ENCODE measurements at regions not wholly inside any gene's neighbourhood (a gene's known extent, or its start where the extent isn't known, plus 50 kb on each side); places are given as distances from the start of the nearest gene placed in this dataset.

DNA sequence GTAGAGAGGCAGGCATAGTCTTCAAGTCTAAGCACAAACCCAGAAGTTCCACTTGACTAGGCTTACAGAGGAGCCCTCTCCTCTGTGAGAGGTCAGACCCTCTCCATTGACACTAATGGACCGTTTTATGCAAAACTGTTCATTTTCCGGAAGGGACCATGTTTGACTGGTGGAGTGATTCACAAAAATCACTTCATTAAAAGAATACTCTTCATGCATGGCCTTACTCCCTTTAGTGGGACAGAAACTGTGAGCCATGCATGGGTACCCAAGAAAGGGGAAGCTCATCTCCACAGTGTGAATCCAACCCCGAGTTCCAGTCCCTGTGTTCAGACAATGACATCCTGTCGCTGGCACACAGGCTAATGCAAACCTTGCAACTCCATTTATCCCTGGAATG lies 63.2 kb downstream of the OLIG3 start:
- Histone ChIP-seq H3K27ac (ENCODE audit: extremely low read depth, low read depth, low read length) (no peak overlapping the region), H3K9me3 (ENCODE audit: control insufficient read depth, insufficient read depth, low read depth, low read length) (no peaks in the 10 kb centered on the region), H3K4me1 (ENCODE audit: control insufficient read depth, insufficient read depth, low read length) (no peaks in the 10 kb centered on the region), H3K4me3 (ENCODE audit: low read depth, low read length) (no peak overlapping the region), H3K36me3 (ENCODE audit: control insufficient read depth in 2 of 2, insufficient read depth in 1 of 2, low read length in 2 of 2) (no peaks in the 10 kb centered on the region)
- TF ChIP-seq ZNF777 (tag by site-specific recombination; IDR thresholded peaks at IDR 0.05; ENCODE audit: borderline replicate concordance), result no peak
- TF ChIP-seq KLF16 (tag by site-specific recombination; IDR thresholded peaks at IDR 0.05), result no peak
- no peak for TF ChIP-seq ZNF433 (tag by site-specific recombination; IDR thresholded peaks at IDR 0.05; ENCODE audit: low read depth)
- TF ChIP-seq FEZF1 (tag by site-specific recombination; IDR thresholded peaks at IDR 0.05), result no peak
- no peak for TF ChIP-seq ZBTB1 (tag by site-specific recombination; IDR thresholded peaks at IDR 0.05)
- no peak for TF ChIP-seq ZNF37A (tag by site-specific recombination; IDR thresholded peaks at IDR 0.05)
- TF ChIP-seq, protein P1, sequence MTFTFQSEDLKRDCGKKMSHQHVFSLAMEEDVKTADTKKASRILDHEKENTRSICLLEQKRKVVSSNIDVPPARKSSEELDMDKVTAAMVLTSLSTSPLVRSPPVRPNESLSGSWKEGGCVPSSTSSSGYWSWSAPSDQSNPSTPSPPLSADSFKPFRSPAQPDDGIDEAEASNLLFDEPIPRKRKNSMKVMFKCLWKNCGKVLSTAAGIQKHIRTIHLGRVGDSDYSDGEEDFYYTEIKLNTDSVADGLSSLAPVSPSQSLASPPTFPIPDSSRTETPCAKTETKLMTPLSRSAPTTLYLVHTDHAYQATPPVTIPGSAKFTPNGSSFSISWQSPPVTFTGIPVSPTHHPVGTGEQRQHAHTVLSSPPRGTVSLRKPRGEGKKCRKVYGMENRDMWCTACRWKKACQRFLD (tag by site-specific recombination; IDR thresholded peaks at IDR 0.05), result no peak
- no peak for TF ChIP-seq GLIS2 (tag by site-specific recombination; IDR thresholded peaks at IDR 0.05)
- TF ChIP-seq ZNF248 (tag by site-specific recombination; IDR thresholded peaks at IDR 0.05), result no peak
- no peak for TF ChIP-seq ZNF423 (tag by site-specific recombination; IDR thresholded peaks at IDR 0.05)
- no peak for TF ChIP-seq ZFHX2 (tag by site-specific recombination; conservative IDR thresholded peaks at IDR 0.05)
- TF ChIP-seq KLF7 (tag by site-specific recombination; IDR thresholded peaks at IDR 0.05; ENCODE audit: borderline replicate concordance), result no peak
- TF ChIP-seq ZNF239 (tag by site-specific recombination; IDR thresholded peaks at IDR 0.05), result no peak
- no peak for TF ChIP-seq ZNF274 (IDR thresholded peaks at IDR 0.05; ENCODE audit: low read length)
- TF ChIP-seq ZNF274 (tag by site-specific recombination; IDR thresholded peaks at IDR 0.05; ENCODE audit: borderline replicate concordance), result no peak
- no peak for TF ChIP-seq HOXD13 (CRISPR knock-in tag; IDR thresholded peaks at IDR 0.05; ENCODE audit: borderline replicate concordance)
- CTCF ChIA-PET, result no interaction called here
- POLR2A ChIA-PET, result no interaction called here

DNA sequence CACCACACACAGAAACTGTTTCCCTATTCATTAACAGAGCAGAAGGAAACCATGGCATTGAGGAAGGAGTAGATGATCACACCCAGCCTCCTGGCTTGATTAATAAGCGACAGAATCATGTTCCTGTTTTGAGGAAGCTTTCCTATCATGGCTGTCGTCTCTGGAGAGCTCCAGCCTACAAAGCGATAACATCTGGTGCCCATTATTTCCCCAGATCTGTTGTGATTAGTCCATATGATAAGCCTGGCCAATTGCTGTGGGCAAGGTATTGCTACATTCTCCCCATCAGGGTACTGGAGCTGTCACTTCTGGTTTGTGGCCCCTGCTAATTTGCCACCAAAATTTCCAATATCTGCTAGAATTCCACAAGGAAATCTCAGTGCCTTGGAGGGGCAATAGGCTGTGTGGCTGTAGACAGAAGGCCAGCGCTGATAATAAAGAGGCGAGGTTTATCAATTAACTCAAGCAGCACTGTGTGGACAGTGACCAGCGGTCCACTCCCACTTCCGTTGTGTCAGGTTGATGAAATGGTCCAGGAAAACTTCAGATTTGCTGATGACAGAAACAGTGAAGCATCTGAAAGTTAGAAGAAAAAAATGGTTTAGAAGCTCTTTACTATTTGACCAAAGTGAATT lies 66.4 kb downstream of the OLIG3 start:
- TF ChIP-seq ZBTB6 (tag by site-specific recombination; IDR thresholded peaks at IDR 0.05), result no peak
- ChIA-PET POLR2A (no interaction called here), CTCF (interaction anchor here (1.6 kb wide), 1 partner anchor 12 kb away, joined by 7 read pairs; no protein-coding TSS in a partner anchor)
- no peak overlapping the region for H3K27ac ChIP-seq (ENCODE audit: extremely low read depth, low read depth, low read length)
- no peaks in the 10 kb centered on the region for H3K36me3 ChIP-seq (ENCODE audit: control insufficient read depth in 2 of 2, insufficient read depth in 1 of 2, low read length in 2 of 2)
- H3K4me3 ChIP-seq (ENCODE audit: low read depth, low read length), result no peak overlapping the region
- no peaks in the 10 kb centered on the region for H3K4me1 ChIP-seq (ENCODE audit: control insufficient read depth, insufficient read depth, low read length)
- H3K9me3 ChIP-seq (ENCODE audit: control insufficient read depth, insufficient read depth, low read depth, low read length), result no peaks in the 10 kb centered on the region

GRCh38 chr6:137426007-137426689 lies 68.0 kb downstream of the OLIG3 start:
- H3K27ac ChIP-seq (ENCODE audit: extremely low read depth, low read depth, low read length), result no peak overlapping the region
- H3K9me3 ChIP-seq (ENCODE audit: control insufficient read depth, insufficient read depth, low read depth, low read length), result no peaks in the 10 kb centered on the region
- H3K4me3 ChIP-seq (ENCODE audit: low read depth, low read length), result no peak overlapping the region
- no peaks in the 10 kb centered on the region for H3K36me3 ChIP-seq (ENCODE audit: control insufficient read depth in 2 of 2, insufficient read depth in 1 of 2, low read length in 2 of 2)
- ChIA-PET POLR2A (no interaction called here), CTCF (no interaction called here)
- H3K4me1 ChIP-seq (ENCODE audit: control insufficient read depth, insufficient read depth, low read length), result no peaks in the 10 kb centered on the region
- TF ChIP-seq ZNF513 (tag by site-specific recombination; IDR thresholded peaks at IDR 0.05), result no peak
- TF ChIP-seq, protein P2, sequence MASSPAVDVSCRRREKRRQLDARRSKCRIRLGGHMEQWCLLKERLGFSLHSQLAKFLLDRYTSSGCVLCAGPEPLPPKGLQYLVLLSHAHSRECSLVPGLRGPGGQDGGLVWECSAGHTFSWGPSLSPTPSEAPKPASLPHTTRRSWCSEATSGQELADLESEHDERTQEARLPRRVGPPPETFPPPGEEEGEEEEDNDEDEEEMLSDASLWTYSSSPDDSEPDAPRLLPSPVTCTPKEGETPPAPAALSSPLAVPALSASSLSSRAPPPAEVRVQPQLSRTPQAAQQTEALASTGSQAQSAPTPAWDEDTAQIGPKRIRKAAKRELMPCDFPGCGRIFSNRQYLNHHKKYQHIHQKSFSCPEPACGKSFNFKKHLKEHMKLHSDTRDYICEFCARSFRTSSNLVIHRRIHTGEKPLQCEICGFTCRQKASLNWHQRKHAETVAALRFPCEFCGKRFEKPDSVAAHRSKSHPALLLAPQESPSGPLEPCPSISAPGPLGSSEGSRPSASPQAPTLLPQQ (tag by site-specific recombination; IDR thresholded peaks at IDR 0.05), result no peak
- no peak for TF ChIP-seq ZFP41 (tag by site-specific recombination; IDR thresholded peaks at IDR 0.05; ENCODE audit: borderline replicate concordance)
- TF ChIP-seq ZNF585B (tag by site-specific recombination; IDR thresholded peaks at IDR 0.05), result no peak
- TF ChIP-seq, protein P3, sequence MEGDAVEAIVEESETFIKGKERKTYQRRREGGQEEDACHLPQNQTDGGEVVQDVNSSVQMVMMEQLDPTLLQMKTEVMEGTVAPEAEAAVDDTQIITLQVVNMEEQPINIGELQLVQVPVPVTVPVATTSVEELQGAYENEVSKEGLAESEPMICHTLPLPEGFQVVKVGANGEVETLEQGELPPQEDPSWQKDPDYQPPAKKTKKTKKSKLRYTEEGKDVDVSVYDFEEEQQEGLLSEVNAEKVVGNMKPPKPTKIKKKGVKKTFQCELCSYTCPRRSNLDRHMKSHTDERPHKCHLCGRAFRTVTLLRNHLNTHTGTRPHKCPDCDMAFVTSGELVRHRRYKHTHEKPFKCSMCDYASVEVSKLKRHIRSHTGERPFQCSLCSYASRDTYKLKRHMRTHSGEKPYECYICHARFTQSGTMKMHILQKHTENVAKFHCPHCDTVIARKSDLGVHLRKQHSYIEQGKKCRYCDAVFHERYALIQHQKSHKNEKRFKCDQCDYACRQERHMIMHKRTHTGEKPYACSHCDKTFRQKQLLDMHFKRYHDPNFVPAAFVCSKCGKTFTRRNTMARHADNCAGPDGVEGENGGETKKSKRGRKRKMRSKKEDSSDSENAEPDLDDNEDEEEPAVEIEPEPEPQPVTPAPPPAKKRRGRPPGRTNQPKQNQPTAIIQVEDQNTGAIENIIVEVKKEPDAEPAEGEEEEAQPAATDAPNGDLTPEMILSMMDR (tag by site-specific recombination; IDR thresholded peaks at IDR 0.05), result no peak
